Right lobe of liver (tissue), 4 donors: ENCODE measurements at regions not wholly inside any gene's neighbourhood (a gene's known extent, or its start where the extent isn't known, plus 50 kb on each side); places are given as distances from the start of the nearest gene placed in this dataset.

Source experiments
- CTCF ChIP-seq, 4 donors: fragments of 200-600 bp in 3 of 4; fragments of 450-650 bp in 1 of 4; IDR thresholded peaks; one replicate each; pipeline versions ENCODE4 v1.5.1 to v1.8.0; 2016 to 2022; ENCODE audit warnings: antibody characterized with exemption in 4 of 4, mild to moderate bottlenecking in 2 of 4
- POLR2A ChIP-seq: fragments of 450-650 bp; IDR thresholded peaks from one replicate; pipeline ENCODE4 v1.6.1; 2017; ENCODE audit warnings: antibody characterized with exemption, mild to moderate bottlenecking
- donor health status: DM: no; HTN: no; CAD: no.
- donor health status: DM: no; HTN: no; CAD: no.
- donor health status: DM: no; HTN: yes; CAD: no.

GRCh38 chr1:103941086-103941485 is 191.4 kb downstream of the AMY1C start:
- TF ChIP-seq CTCF (IDR thresholded peaks at IDR 0.05) (no peak), POLR2A (no peak)
